ENCODE measurements at regions not wholly inside any gene's neighbourhood (a gene's known extent, or its start where the extent isn't known, plus 50 kb on each side); places are given as distances from the start of the nearest gene placed in this dataset.

- TF ChIP-seq GATA2 (IDR thresholded peaks at IDR 0.05; ENCODE audit: low read depth, low read length) (no peak), GATA3 (IDR thresholded peaks at IDR 0.05; ENCODE audit: low read depth, low read length) (no peak)
These were observed 668.4 kb downstream of the KCNT2 start for GRCh38 chr1:195939844-195940243.
